ENCODE measurements at regions not wholly inside any gene's neighbourhood (a gene's known extent, or its start where the extent isn't known, plus 50 kb on each side); places are given as distances from the start of the nearest gene placed in this dataset.

GRCh38 chr9:108167136-108167900 is 677.7 kb upstream of the KLF4 start:
- TF ChIP-seq CTCF (IDR thresholded peaks at IDR 0.05), result no peak

- TF ChIP-seq CTCF (IDR thresholded peaks at IDR 0.05), result no peak
Observed at GRCh38 chr9:108166519-108166918, 677.0 kb upstream of the KLF4 start.

- no peak for TF ChIP-seq CTCF (IDR thresholded peaks at IDR 0.05)
Observed at GRCh38 chr9:108163321-108164005, 673.9 kb upstream of the KLF4 start.

GRCh38 chr9:108162664-108163063 is 673.1 kb upstream of the KLF4 start:
- no peak for TF ChIP-seq CTCF (IDR thresholded peaks at IDR 0.05)

- no peak for TF ChIP-seq CTCF (IDR thresholded peaks at IDR 0.05)
Observed at GRCh38 chr9:108161503-108161902, 671.9 kb upstream of the KLF4 start.

- no peak for TF ChIP-seq CTCF (IDR thresholded peaks at IDR 0.05)
Observed at GRCh38 chr9:108160706-108161355, 671.3 kb upstream of the KLF4 start.

- no peak for TF ChIP-seq CTCF (IDR thresholded peaks at IDR 0.05)
Observed at GRCh38 chr9:108160039-108160438, 670.5 kb upstream of the KLF4 start.

Data from LNCAP (cell line).